ENCODE measurements at regions not wholly inside any gene's neighbourhood (a gene's known extent, or its start where the extent isn't known, plus 50 kb on each side); places are given as distances from the start of the nearest gene placed in this dataset.

- DNase-seq = no peak
Measured at GRCh38 chr9:110103257-110103656, 104.7 kb downstream of the C9orf152 start.

GRCh38 chr9:110104261-110104809 is 103.6 kb downstream of the C9orf152 start:
- DNase-seq = no peak

GRCh38 chr9:110105107-110105506 is 102.9 kb downstream of the C9orf152 start:
- DNase-seq = no peak

GRCh38 chr9:110106661-110107060 is 101.3 kb downstream of the C9orf152 start:
- no peak for DNase-seq

- DNase-seq = no peak
Measured at GRCh38 chr9:110109333-110110092, 98.4 kb downstream of the C9orf152 start.

GRCh38 chr9:110110154-110110553 is 97.8 kb downstream of the C9orf152 start:
- DNase-seq = no peak

- DNase-seq = no peak
Measured at GRCh38 chr9:110111868-110112267, 96.1 kb downstream of the C9orf152 start.

GRCh38 chr9:110112792-110113191 is 95.2 kb downstream of the C9orf152 start:
- DNase-seq = no peak

GRCh38 chr9:110114086-110114858 is 93.7 kb downstream of the C9orf152 start:
- DNase-seq = no peak

GRCh38 chr9:110114859-110115201 is 93.1 kb downstream of the C9orf152 start:
- no peak for DNase-seq

GRCh38 chr9:110115341-110115820 is 92.6 kb downstream of the C9orf152 start:
- no peak for DNase-seq

GRCh38 chr9:110115826-110116542 is 92.0 kb downstream of the C9orf152 start:
- DNase-seq = no peak

GRCh38 chr9:110116543-110116885 is 91.4 kb downstream of the C9orf152 start:
- DNase-seq = no peak

- no peak for DNase-seq
Measured at GRCh38 chr9:110121170-110121569, 86.8 kb downstream of the C9orf152 start.

- DNase-seq = no peak
Measured at GRCh38 chr9:110123341-110124095, 84.4 kb downstream of the C9orf152 start.

- no peak for DNase-seq
Measured at GRCh38 chr9:110124439-110124838, 83.5 kb downstream of the C9orf152 start.

- DNase-seq = no peak
Measured at GRCh38 chr9:110125207-110125751, 82.7 kb downstream of the C9orf152 start.

GRCh38 chr9:110125763-110126351 is 82.1 kb downstream of the C9orf152 start:
- no peak for DNase-seq

GRCh38 chr9:110126499-110126941 is 81.4 kb downstream of the C9orf152 start:
- no peak for DNase-seq

GRCh38 chr9:110126986-110127864 is 80.7 kb downstream of the C9orf152 start:
- DNase-seq = no peak
